CD4-positive, alpha-beta memory T cell (primary cell): ENCODE measurements at regions not wholly inside any gene's neighbourhood (a gene's known extent, or its start where the extent isn't known, plus 50 kb on each side); places are given as distances from the start of the nearest gene placed in this dataset.

Experiments
- CTCF ChIA-PET: fragments of 350-600 bp; sonication (Branson Sonifier 250); formaldehyde crosslinking; loops from one replicate; lab custom pipeline; 2021; ENCODE audit warnings: inconsistent platforms; ENCODE audit not compliant: partially characterized antibody; lab: Charles Lee
- POLR2A ChIA-PET: fragments of 350-600 bp; sonication (Branson Sonifier 250); formaldehyde crosslinking; loops from one replicate; lab custom pipeline; 2021; ENCODE audit not compliant: partially characterized antibody; lab: Charles Lee
- DNase-seq, 5 donors: peaks; one replicate each; pipeline versions ENCODE4 v3.0.0 to v3.0.0-alpha.2; 2020 to 2022; ENCODE audit warnings: mixed read lengths in 1 of 5
- H3K27ac ChIP-seq: one replicate; pipeline ENCODE4 v1.7.0; 2013; ENCODE audit warnings: low read depth, low read length
- H3K27me3 ChIP-seq: 2 replicates; pipeline ENCODE4 v1.7.0; 2013; ENCODE audit warnings: mild to moderate bottlenecking, low read length, moderate library complexity; ENCODE audit not compliant: insufficient read depth
- H3K36me3 ChIP-seq: 2 replicates; pipeline ENCODE4 v1.7.0; 2013; ENCODE audit warnings: mild to moderate bottlenecking, low read length, moderate library complexity; ENCODE audit not compliant: insufficient read depth
- H3K4me1 ChIP-seq: 2 replicates; pipeline ENCODE4 v1.7.0; 2013; ENCODE audit warnings: mild to moderate bottlenecking, low read length, moderate library complexity; ENCODE audit not compliant: insufficient read depth
- H3K4me3 ChIP-seq, 2 donors: one replicate each; pipeline ENCODE4 v1.7.0; 2013; ENCODE audit warnings: low read length in 2 of 2, mild to moderate bottlenecking in 1 of 2
- H3K9me3 ChIP-seq, 2 donors: one replicate each; pipeline ENCODE4 v1.7.0; 2013; ENCODE audit warnings: low read length in 2 of 2, control low read depth in 1 of 2; ENCODE audit not compliant: control insufficient read depth in 1 of 2
- H3K27ac Mint-ChIP-seq, 7 donors: one replicate each; pipeline ENCODE4 v1.8.0; 2020 to 2021; ENCODE audit warnings: mixed read lengths in 7 of 7, mild to moderate bottlenecking in 6 of 7, inconsistent platforms in 3 of 7, moderate library complexity in 3 of 7
- H3K27me3 Mint-ChIP-seq, 2 donors: one replicate each; pipeline ENCODE4 v1.8.0; 2020 to 2021; ENCODE audit warnings: mixed read lengths in 2 of 2
- H3K36me3 Mint-ChIP-seq, 2 donors: one replicate each; pipeline ENCODE4 v1.8.0; 2020 to 2021; ENCODE audit warnings: mixed read lengths in 2 of 2, inconsistent platforms in 1 of 2, mild to moderate bottlenecking in 1 of 2
- H3K4me1 Mint-ChIP-seq, 4 donors: one replicate each; pipeline ENCODE4 v1.8.0; 2020 to 2021; ENCODE audit warnings: mixed read lengths in 4 of 4, mild to moderate bottlenecking in 1 of 4
- H3K4me3 Mint-ChIP-seq, 8 donors: one replicate each; pipeline ENCODE4 v1.8.0; 2020 to 2021; ENCODE audit warnings: mixed read lengths in 8 of 8, mild to moderate bottlenecking in 7 of 8, moderate library complexity in 6 of 8, inconsistent platforms in 3 of 8
- H3K9me3 Mint-ChIP-seq, 8 donors: one replicate each; pipeline ENCODE4 v1.8.0; 2020 to 2021; ENCODE audit warnings: mixed read lengths in 8 of 8, mild to moderate bottlenecking in 5 of 8, inconsistent platforms in 3 of 8, moderate library complexity in 1 of 8
- intact Hi-C: fragments of 100-400 bp; cut with micrococcal nuclease; formaldehyde crosslinking; loops from one replicate; pipeline ENCODE4 v1.15.1; 2023

DNA sequence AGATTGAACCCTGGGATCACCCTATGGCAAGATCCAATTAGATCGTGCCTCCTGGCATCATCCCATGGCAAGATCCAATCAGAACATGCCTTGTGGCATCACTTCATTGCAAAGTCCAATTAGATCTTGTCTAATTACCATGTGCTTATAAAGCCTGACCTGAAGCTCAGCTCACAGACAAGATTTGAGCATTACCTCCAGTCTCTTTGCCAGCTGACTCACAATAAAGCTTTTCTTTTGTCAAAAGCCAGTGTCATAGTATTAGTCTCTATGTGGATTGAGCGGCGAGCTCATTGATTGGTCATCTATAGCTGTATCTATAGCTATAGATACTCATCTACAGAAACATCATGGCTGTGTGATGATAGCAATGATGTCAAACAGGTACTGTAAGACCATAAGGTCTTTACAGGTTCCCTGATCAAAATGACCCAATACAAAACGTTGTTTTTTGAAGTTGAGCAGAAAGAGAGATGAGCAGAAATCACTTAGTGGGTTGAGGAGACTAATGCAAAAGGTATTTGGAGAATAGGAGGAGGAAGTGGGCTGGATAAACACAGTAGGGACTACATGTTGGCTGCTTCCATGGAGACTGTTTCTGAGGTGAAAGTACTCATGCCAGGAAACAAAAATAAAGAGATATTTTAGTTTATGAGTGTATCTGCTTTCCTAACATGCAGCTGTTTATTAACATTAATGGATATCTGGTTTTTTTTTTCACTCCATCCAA is 545.9 kb upstream of the AMELY start:
- POLR2A ChIA-PET: no interaction called here
- Histone ChIP-seq H3K9me3 (no peaks in the 10 kb centered on the region), H3K27me3 (no peaks in the 10 kb centered on the region), H3K4me1 (no peaks in the 10 kb centered on the region), H3K4me3 (no peak overlapping the region), H3K27ac (no peak overlapping the region), H3K36me3 (no peaks in the 10 kb centered on the region)
- CTCF ChIA-PET: no interaction called here
- intact Hi-C loops: no loop called here
- peaks cover 0 to 5% (median 0%) of the 10 kb centered on the region in 8 donors for H3K9me3 Mint-ChIP-seq
- H3K36me3 Mint-ChIP-seq: no peaks in the 10 kb centered on the region
- peaks cover 13 to 14% of the 10 kb centered on the region in 2 donors for H3K27me3 Mint-ChIP-seq
- no peak for DNase-seq
- H3K4me3 Mint-ChIP-seq: no peak overlapping the region
- no peak overlapping the region for H3K27ac Mint-ChIP-seq
- no peaks in the 10 kb centered on the region for H3K4me1 Mint-ChIP-seq

DNA sequence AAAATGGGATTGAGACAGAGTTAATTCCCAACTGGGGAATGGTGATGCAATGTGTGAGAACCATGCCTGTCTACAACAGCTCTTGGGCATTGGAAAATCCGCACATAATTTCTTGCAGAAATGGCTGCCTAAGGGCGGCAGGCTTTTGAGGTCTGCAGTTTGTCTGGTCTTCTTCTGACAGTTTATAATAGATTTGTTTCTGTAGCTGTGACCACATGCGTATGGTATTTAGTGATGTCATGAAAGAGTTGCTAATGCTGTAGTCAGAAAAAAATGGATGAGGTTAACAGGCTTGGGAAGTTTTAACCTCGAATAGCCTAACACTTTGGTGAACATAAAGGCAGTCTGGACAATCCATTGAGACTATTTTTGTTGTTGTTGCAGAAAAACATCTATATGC is 544.1 kb upstream of the AMELY start:
- Mint-ChIP-seq H3K27me3 (peaks cover 10 to 16% of the 10 kb centered on the region in 2 donors), H3K27ac (no peak overlapping the region), H3K9me3 (peaks cover 0 to 5% (median 0%) of the 10 kb centered on the region in 8 donors), H3K4me1 (no peaks in the 10 kb centered on the region), H3K36me3 (no peaks in the 10 kb centered on the region), H3K4me3 (no peak overlapping the region)
- ChIA-PET POLR2A (no interaction called here), CTCF (no interaction called here)
- intact Hi-C loops: no loop called here
- Histone ChIP-seq H3K27me3 (no peaks in the 10 kb centered on the region), H3K9me3 (no peaks in the 10 kb centered on the region), H3K27ac (no peak overlapping the region), H3K36me3 (no peaks in the 10 kb centered on the region), H3K4me3 (no peak overlapping the region), H3K4me1 (no peaks in the 10 kb centered on the region)
- no peak for DNase-seq

DNA sequence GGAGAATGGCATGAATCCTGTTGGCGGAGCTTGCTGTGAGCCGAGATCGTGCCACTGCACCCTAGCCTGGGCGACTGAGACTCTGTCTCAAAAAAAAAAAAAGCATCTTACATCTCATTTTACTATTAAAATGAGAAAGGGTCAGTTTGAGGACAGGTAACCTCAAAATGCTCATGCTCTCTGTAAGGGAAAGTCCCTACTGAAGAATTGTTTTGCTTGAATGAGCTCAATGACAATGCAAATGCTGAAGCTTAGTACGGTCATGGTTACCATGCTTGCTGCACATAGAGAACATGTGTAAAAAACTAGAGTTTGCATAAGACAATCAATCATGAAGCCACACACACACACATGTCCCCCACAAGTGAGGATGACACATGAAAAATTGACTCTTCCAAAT is 541.8 kb upstream of the AMELY start:
- Mint-ChIP-seq H3K4me3 (no peak overlapping the region), H3K27ac (no peak overlapping the region), H3K36me3 (no peaks in the 10 kb centered on the region), H3K27me3 (peaks cover 5 to 18% of the 10 kb centered on the region in 2 donors), H3K9me3 (no peaks in the 10 kb centered on the region), H3K4me1 (no peaks in the 10 kb centered on the region)
- Histone ChIP-seq H3K4me3 (no peak overlapping the region), H3K9me3 (no peaks in the 10 kb centered on the region), H3K36me3 (no peaks in the 10 kb centered on the region), H3K4me1 (no peaks in the 10 kb centered on the region), H3K27me3 (no peaks in the 10 kb centered on the region), H3K27ac (no peak overlapping the region)
- intact Hi-C loops: no loop called here
- CTCF ChIA-PET: no interaction called here
- POLR2A ChIA-PET: no interaction called here
- DNase-seq: no peak

DNA sequence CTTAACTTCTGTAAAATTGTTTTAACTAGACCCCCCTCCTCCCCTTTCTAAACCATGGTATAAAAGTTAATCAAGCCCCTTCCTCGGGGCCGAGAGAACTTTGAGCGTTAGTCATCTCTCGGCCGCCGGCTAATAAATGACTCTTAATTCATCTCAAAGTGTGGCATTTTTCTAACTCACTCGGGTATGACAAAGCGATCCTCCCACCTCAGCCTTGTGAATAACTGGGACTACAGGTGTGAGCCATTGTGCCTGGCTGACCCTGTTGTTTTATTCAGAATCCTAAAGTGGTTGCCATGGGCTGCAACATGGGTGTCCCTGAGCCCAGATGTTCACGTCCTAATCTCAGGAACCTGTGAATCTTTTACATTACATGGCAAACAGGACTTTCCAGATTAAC is 540.7 kb upstream of the AMELY start:
- no peak overlapping the region for H3K27ac Mint-ChIP-seq
- Histone ChIP-seq H3K27ac (no peak overlapping the region), H3K4me3 (no peak overlapping the region), H3K36me3 (no peaks in the 10 kb centered on the region), H3K27me3 (no peaks in the 10 kb centered on the region), H3K4me1 (no peaks in the 10 kb centered on the region), H3K9me3 (no peaks in the 10 kb centered on the region)
- H3K27me3 Mint-ChIP-seq: peaks cover 7 to 17% of the 10 kb centered on the region in 2 donors
- no peak overlapping the region for H3K4me3 Mint-ChIP-seq
- H3K9me3 Mint-ChIP-seq: no peaks in the 10 kb centered on the region
- intact Hi-C loops: no loop called here
- ChIA-PET POLR2A (no interaction called here), CTCF (no interaction called here)
- no peaks in the 10 kb centered on the region for H3K36me3 Mint-ChIP-seq
- H3K4me1 Mint-ChIP-seq: no peaks in the 10 kb centered on the region
- no peak for DNase-seq

DNA sequence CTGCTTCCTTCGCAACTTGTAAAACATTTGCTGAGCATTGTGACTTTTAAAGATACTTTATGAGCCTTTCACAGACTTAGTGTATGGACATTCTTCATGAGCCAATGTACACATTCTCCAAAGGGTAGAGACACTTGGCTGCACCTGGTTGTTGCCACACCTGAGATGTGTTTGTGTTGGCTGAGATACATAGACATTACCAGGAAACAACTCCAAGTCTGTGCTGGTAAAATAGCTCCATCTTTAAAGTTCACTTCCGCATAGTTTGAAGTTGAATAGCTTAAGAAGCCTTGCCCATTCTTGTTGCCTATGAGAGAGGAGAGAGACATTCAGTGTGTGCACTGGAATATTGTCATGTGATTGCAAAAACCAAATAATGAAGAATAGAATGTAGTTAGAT is 538.3 kb upstream of the AMELY start:
- H3K27ac ChIP-seq: no peak overlapping the region
- H3K4me3 ChIP-seq: no peak overlapping the region
- Mint-ChIP-seq H3K4me1 (no peaks in the 10 kb centered on the region), H3K4me3 (no peak overlapping the region), H3K27ac (no peak overlapping the region), H3K27me3 (peaks cover 7 to 20% of the 10 kb centered on the region in 2 donors), H3K36me3 (no peaks in the 10 kb centered on the region), H3K9me3 (peaks cover 0 to 2% (median 0%) of the 10 kb centered on the region in 8 donors)
- H3K27me3 ChIP-seq: no peaks in the 10 kb centered on the region
- intact Hi-C loops: no loop called here
- DNase-seq: no peak
- H3K36me3 ChIP-seq: no peaks in the 10 kb centered on the region
- no peaks in the 10 kb centered on the region for H3K9me3 ChIP-seq
- ChIA-PET POLR2A (no interaction called here), CTCF (no interaction called here)
- H3K4me1 ChIP-seq: no peaks in the 10 kb centered on the region

DNA sequence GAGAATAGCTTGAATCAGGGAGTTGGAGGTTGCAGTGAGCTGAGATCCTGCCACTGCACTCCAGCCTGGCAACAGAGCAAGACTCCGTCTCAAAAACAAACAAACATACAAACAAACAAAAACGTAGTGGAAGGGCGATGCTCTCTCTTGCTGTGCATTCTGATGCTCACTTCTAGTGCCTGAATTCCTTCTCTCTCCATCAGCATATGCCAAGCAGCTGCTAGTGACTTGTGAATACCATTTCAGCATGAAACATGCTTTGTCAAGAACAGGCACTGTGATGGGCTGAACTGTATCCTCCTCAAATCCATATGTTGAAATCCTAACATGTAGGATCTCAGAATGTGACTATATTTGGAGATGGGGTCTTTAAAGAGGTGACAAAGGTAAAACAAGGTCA is 537.1 kb upstream of the AMELY start:
- intact Hi-C loops: no loop called here
- Histone ChIP-seq H3K4me3 (no peak overlapping the region), H3K4me1 (no peaks in the 10 kb centered on the region), H3K36me3 (no peaks in the 10 kb centered on the region), H3K27me3 (no peaks in the 10 kb centered on the region), H3K9me3 (no peaks in the 10 kb centered on the region), H3K27ac (no peak overlapping the region)
- no peak overlapping the region for H3K27ac Mint-ChIP-seq
- ChIA-PET CTCF (no interaction called here), POLR2A (no interaction called here)
- no peaks in the 10 kb centered on the region for H3K4me1 Mint-ChIP-seq
- no peak overlapping the region for H3K4me3 Mint-ChIP-seq
- DNase-seq: no peak
- H3K9me3 Mint-ChIP-seq: peaks cover 0 to 2% (median 0%) of the 10 kb centered on the region in 8 donors
- peaks cover 7 to 20% of the 10 kb centered on the region in 2 donors for H3K27me3 Mint-ChIP-seq
- H3K36me3 Mint-ChIP-seq: no peaks in the 10 kb centered on the region

DNA sequence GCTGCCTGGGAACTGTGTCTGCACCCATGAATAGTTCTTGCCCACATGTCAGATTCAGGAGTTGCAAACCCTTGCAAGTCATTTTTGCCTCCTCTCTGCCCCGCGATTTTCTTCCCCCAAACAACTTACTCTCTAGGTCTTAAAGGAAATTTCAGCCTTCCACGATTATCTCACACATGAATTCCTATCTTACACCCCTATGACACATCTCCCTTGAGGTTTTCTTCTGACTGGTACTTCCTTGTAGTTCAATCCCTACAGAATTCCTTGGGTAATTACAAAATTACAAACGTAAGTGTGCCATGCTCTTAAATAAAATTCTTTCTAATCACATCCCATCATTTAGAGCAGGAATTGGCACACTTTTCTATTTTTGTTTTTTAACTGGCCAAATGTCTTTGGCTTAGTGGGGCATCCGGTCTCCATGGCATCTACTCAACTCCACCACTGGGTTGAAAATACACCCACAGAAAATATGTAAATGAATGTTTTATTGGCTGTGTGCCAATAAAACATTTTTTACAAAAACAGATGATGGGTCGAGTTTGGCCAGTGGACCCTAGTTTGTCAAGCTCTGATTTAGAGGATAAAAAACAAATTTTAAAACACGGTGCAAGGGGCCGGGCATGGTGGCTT is 536.4 kb upstream of the AMELY start:
- CTCF ChIA-PET: no interaction called here
- H3K4me3 Mint-ChIP-seq: no peak overlapping the region

More for the DNA sequence above, 536.4 kb upstream of the AMELY start:
- Histone ChIP-seq H3K36me3 (no peaks in the 10 kb centered on the region), H3K4me1 (no peaks in the 10 kb centered on the region), H3K9me3 (no peaks in the 10 kb centered on the region), H3K27ac (no peak overlapping the region), H3K4me3 (no peak overlapping the region), H3K27me3 (no peaks in the 10 kb centered on the region)
- intact Hi-C loops: no loop called here
- H3K4me1 Mint-ChIP-seq: no peaks in the 10 kb centered on the region
- H3K27ac Mint-ChIP-seq: no peak overlapping the region
- H3K36me3 Mint-ChIP-seq: no peaks in the 10 kb centered on the region
- peaks cover 7 to 19% of the 10 kb centered on the region in 2 donors for H3K27me3 Mint-ChIP-seq
- POLR2A ChIA-PET: no interaction called here
- H3K9me3 Mint-ChIP-seq: peaks cover 0 to 2% (median 0%) of the 10 kb centered on the region in 8 donors
- DNase-seq: no peak
